SK-N-MC (cell line): ENCODE measurements at regions not wholly inside any gene's neighbourhood (a gene's known extent, or its start where the extent isn't known, plus 50 kb on each side); places are given as distances from the start of the nearest gene placed in this dataset.

Experiments used
- EZH2 ChIP-seq: fragments of 200-600 bp; sonication (generic); IDR thresholded peaks from one replicate; pipeline ENCODE4 v1.6.1; 2017; ENCODE audit warnings: antibody characterized with exemption
- FOXP2 ChIP-seq: optimal IDR thresholded peaks from 2 replicates; pipeline ENCODE3; 2011; ENCODE audit warnings: mild to moderate bottlenecking, moderate library complexity; ENCODE audit not compliant: insufficient read depth; ENCODE audit errors: extremely low read length, control extremely low read depth
- POLR2AphosphoS5 ChIP-seq: IDR thresholded peaks from 2 replicates; pipeline ENCODE4 v1.6.1; 2012; ENCODE audit warnings: mild to moderate bottlenecking, low read depth, low read length, borderline replicate concordance

GRCh38 chr11:36974771-36975170 is 376.7 kb upstream of the RAG2 start:
- TF ChIP-seq POLR2AphosphoS5 (no peak), EZH2 (no peak), FOXP2 (no peak)
